ENCODE measurements at regions not wholly inside any gene's neighbourhood (a gene's known extent, or its start where the extent isn't known, plus 50 kb on each side); places are given as distances from the start of the nearest gene placed in this dataset.

DNA sequence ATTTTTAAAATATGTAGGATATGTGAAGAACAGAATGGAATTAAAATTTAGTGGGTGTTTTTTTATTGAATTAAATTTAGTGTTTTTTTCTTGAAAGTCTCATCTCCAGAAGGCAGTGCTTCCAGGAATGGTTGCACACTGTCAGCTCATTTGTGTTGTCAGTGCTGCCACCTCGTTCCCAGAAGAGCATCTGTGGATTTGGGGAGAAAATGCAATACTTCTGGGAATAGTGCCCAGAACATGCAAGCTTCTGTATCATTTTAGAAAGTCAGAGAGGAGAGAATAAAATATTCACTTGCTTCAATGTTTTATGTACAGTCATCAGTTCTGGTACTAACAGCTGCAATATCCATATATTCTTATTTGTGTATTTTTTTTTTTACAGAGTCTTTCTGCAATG is 608.8 kb downstream of the PCDH7 start:
- H4K20me1 ChIP-seq (ENCODE audit: insufficient read depth): no peaks in the 10 kb centered on the region
- no peaks in the 10 kb centered on the region for H3K9me2 ChIP-seq (ENCODE audit: insufficient read depth)
- no peak overlapping the region for H3K27ac ChIP-seq
- no peaks in the 10 kb centered on the region for H3K9me3 ChIP-seq (ENCODE audit: low read depth)
- DNase-seq: no peak
- H3K27me3 ChIP-seq (replicated peaks; ENCODE audit: insufficient read depth): no peaks in the 10 kb centered on the region
- no peak overlapping the region for H3K4me2 ChIP-seq (ENCODE audit: unreplicated experiment)
- in situ Hi-C loops (cut with MboI): no loop called here
- no peak overlapping the region for H3K4me3 ChIP-seq
- H3K9ac ChIP-seq: no peak overlapping the region
- no peak overlapping the region for H2AFZ ChIP-seq
- H3F3A ChIP-seq (ENCODE audit: insufficient read depth): no peaks in the 10 kb centered on the region
- no peaks in the 10 kb centered on the region for H3K4me1 ChIP-seq (ENCODE audit: insufficient read depth)
- no peak for TF ChIP-seq EZH2 (IDR thresholded peaks at IDR 0.05; ENCODE audit: insufficient read depth, poor library complexity, severe bottlenecking)
- H3K79me2 ChIP-seq (ENCODE audit: insufficient read depth): no peaks in the 10 kb centered on the region
- H3K36me3 ChIP-seq (ENCODE audit: low read depth): no peaks in the 10 kb centered on the region
- 4 to 5% methylated on average over 1 of the region's 1 CpG for WGBS, 2 experiments (ENCODE audit: low coverage in 1 of 2, low lambda C conversion rate in 2 of 2, missing lambda C conversion rate in 2 of 2)

DNA sequence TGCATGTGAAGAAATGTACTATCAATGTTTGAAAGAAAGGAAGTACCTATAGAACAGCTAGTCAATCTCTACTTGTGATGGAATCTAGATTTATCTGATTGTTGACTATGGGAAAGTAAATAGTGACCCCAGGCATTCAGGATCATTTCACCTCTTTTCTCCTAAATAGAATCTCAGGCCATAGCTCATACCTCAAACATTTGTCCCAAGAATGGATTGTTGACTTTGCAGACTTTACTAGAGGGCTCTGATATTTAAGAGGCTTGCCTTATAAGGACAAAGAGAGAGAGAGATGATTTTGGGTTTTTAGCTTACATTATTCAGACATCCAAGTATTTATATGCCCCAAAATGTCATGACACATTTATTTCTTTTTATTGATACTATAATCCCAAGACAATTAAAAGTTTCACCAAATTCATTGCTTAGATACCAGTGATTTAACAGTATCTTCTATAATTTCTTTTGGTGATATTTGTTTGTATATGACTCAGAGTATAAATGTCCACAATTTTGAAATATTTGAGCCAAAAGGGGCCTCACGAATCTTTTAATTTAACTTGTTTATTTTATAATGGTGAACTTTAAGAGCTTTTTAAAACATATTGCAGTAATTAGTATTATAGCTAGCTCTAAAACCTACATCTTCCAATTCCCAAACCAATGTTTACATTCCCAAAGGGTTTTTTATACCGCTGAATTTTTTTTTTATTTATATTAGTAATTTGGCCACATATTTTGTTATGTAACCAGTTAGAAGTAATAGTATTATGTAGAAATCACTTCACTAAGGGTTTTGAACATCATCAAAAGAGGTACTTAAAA is 614.1 kb downstream of the PCDH7 start:
- H3K9me2 ChIP-seq (ENCODE audit: insufficient read depth): no peaks in the 10 kb centered on the region
- no peak for TF ChIP-seq EZH2phosphoT487 (IDR thresholded peaks at IDR 0.05; ENCODE audit: insufficient read depth, low read depth)
- no peak for TF ChIP-seq EZH2 (IDR thresholded peaks at IDR 0.05; ENCODE audit: insufficient read depth, poor library complexity, severe bottlenecking)
- in situ Hi-C loops (cut with MboI): no loop called here
- H3K27ac ChIP-seq: no peak overlapping the region
- H2AFZ ChIP-seq: no peak overlapping the region
- H3F3A ChIP-seq (ENCODE audit: insufficient read depth): no peaks in the 10 kb centered on the region
- no peak overlapping the region for H3K4me2 ChIP-seq (ENCODE audit: unreplicated experiment)
- no peaks in the 10 kb centered on the region for H3K27me3 ChIP-seq (replicated peaks; ENCODE audit: insufficient read depth)
- H3K4me1 ChIP-seq (ENCODE audit: insufficient read depth): no peaks in the 10 kb centered on the region
- no peaks in the 10 kb centered on the region for H3K36me3 ChIP-seq (ENCODE audit: low read depth)
- no peaks in the 10 kb centered on the region for H4K20me1 ChIP-seq (ENCODE audit: insufficient read depth)
- WGBS, 2 experiments (ENCODE audit: low coverage in 1 of 2, low lambda C conversion rate in 2 of 2, missing lambda C conversion rate in 2 of 2): 34 to 44% methylated on average over 2 of the region's 2 CpGs
- no peak overlapping the region for H3K9ac ChIP-seq
- H3K9me3 ChIP-seq (ENCODE audit: low read depth): no peaks in the 10 kb centered on the region
- no peaks in the 10 kb centered on the region for H3K79me2 ChIP-seq (ENCODE audit: insufficient read depth)
- H3K4me3 ChIP-seq: no peak overlapping the region
- DNase-seq: no peak

DNA sequence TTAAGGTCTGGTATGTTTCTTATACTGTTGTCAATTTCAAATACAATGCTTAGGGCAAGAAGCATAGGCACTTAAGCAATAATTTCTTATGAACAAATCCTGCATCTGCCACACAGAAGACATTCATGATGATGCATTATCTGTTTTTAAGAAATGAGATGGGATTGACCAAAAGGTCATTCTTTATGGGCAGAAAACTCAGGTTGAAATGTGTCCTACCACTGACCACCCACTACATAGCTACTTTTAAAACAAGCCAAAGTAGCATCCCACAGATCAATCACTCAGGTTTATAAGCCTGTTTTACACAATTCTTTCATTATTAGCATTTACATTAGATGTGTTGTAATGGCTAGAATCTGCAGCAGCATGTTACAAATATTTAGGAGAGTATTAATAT is 617.8 kb downstream of the PCDH7 start:
- Histone ChIP-seq H2AFZ (no peak overlapping the region), H3K9ac (no peak overlapping the region), H3K9me3 (ENCODE audit: low read depth) (peaks cover 3% of the 10 kb centered on the region), H3K4me1 (ENCODE audit: insufficient read depth) (no peaks in the 10 kb centered on the region), H4K20me1 (ENCODE audit: insufficient read depth) (no peaks in the 10 kb centered on the region), H3K4me3 (no peak overlapping the region), H3K9me2 (ENCODE audit: insufficient read depth) (no peaks in the 10 kb centered on the region), H3F3A (ENCODE audit: insufficient read depth) (no peaks in the 10 kb centered on the region), H3K79me2 (ENCODE audit: insufficient read depth) (no peaks in the 10 kb centered on the region), H3K36me3 (ENCODE audit: low read depth) (no peaks in the 10 kb centered on the region), H3K4me2 (ENCODE audit: unreplicated experiment) (no peak overlapping the region), H3K27ac (no peak overlapping the region), H3K27me3 (replicated peaks; ENCODE audit: insufficient read depth) (no peaks in the 10 kb centered on the region)
- TF ChIP-seq EZH2phosphoT487 (IDR thresholded peaks at IDR 0.05; ENCODE audit: insufficient read depth, low read depth) (no peak), EZH2 (IDR thresholded peaks at IDR 0.05; ENCODE audit: insufficient read depth, poor library complexity, severe bottlenecking) (no peak)
- DNase-seq: no peak
- in situ Hi-C loops (cut with MboI): no loop called here

DNA sequence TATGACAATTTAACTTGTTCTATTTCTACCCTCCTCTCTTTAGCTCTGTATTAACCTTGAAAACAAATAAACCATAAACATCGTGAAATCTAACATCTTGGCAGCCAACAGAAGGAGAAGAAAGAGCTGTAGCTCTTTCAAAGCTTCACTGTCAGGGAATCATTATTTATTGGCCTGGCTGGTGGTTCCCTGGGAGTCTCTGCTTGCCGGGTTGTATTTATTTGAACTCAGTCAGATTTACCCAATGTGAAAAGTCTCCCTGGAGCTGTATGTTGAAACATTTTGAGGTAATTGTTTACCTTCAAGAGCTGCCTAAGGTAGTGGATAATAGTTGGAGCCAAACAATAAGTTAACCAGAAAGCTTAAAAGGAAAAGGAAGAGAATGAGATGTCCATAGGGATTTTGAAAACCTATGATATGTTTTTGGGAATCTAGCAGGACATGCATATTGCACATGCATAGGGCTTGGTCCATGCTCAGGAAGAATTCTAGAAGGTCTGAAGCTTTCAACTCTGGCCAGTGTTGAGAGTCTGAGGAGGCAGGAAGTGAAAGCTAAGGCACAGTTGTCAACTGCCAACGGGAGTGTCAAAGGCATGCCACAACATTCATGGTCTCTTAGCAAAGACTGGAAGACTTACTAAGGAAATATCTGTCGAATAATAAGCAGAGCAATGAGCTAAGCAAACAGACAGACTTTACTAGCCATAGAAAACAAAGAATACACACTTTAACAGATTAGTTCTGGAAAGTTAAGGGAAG is 621.6 kb downstream of the PCDH7 start:
- Histone ChIP-seq H3K27ac (no peak overlapping the region), H3K4me2 (ENCODE audit: unreplicated experiment) (no peak overlapping the region), H3K4me3 (no peak overlapping the region), H3K36me3 (ENCODE audit: low read depth) (no peaks in the 10 kb centered on the region), H2AFZ (no peak overlapping the region), H3K4me1 (ENCODE audit: insufficient read depth) (no peaks in the 10 kb centered on the region), H3K9ac (no peak overlapping the region), H3K27me3 (replicated peaks; ENCODE audit: insufficient read depth) (no peaks in the 10 kb centered on the region), H4K20me1 (ENCODE audit: insufficient read depth) (no peaks in the 10 kb centered on the region), H3F3A (ENCODE audit: insufficient read depth) (no peaks in the 10 kb centered on the region), H3K79me2 (ENCODE audit: insufficient read depth) (no peaks in the 10 kb centered on the region), H3K9me2 (ENCODE audit: insufficient read depth) (no peaks in the 10 kb centered on the region), H3K9me3 (ENCODE audit: low read depth) (peaks cover 3% of the 10 kb centered on the region)
- TF ChIP-seq EZH2phosphoT487 (IDR thresholded peaks at IDR 0.05; ENCODE audit: insufficient read depth, low read depth): no peak
- no peak for TF ChIP-seq EZH2 (IDR thresholded peaks at IDR 0.05; ENCODE audit: insufficient read depth, poor library complexity, severe bottlenecking)
- in situ Hi-C loops (cut with MboI): no loop called here
- WGBS, 2 experiments (ENCODE audit: low coverage in 1 of 2, low lambda C conversion rate in 2 of 2, missing lambda C conversion rate in 2 of 2): 14 to 22% methylated on average over 4 of the region's 4 CpGs
- DNase-seq: no peak
